WTC11 (cell line): ENCODE measurements at regions not wholly inside any gene's neighbourhood (a gene's known extent, or its start where the extent isn't known, plus 50 kb on each side); places are given as distances from the start of the nearest gene placed in this dataset.

Experiments
- ATAC-seq: fragments of 200-7000 bp; cut with Tn5 transposase; 2 replicates; pipeline ENCODE4 v1.10.0; 2021; ENCODE audit warnings: mild to moderate bottlenecking, moderate library complexity
- CTCF ChIA-PET: fragments of 300-600 bp; sonication (Branson Sonifier 250); formaldehyde crosslinking; loops from one replicate; lab custom pipeline; 2021; ENCODE audit warnings: antibody characterized with exemption; lab: Charles Lee
- POLR2A ChIA-PET: fragments of 350-600 bp; sonication (Branson Sonifier 250); formaldehyde crosslinking; loops from one replicate; lab custom pipeline; 2021; ENCODE audit warnings: antibody characterized with exemption; lab: Charles Lee
- DNase-seq: peaks from one replicate; pipeline ENCODE4 v3.0.0; 2021; ENCODE audit warnings: low spot score
- H3K27ac Mint-ChIP-seq: 2 replicates; pipeline ENCODE4 v1.8.0; 2021; ENCODE audit warnings: mixed read lengths
- H3K27me3 Mint-ChIP-seq: 2 replicates; pipeline ENCODE4 v1.8.0; 2021; ENCODE audit warnings: low read depth, mild to moderate bottlenecking, moderate library complexity, mixed read lengths
- H3K36me3 Mint-ChIP-seq: 2 replicates; pipeline ENCODE4 v1.8.0; 2021; ENCODE audit warnings: mixed read lengths
- H3K4me1 Mint-ChIP-seq: 2 replicates; pipeline ENCODE4 v1.8.0; 2022; ENCODE audit warnings: mixed read lengths
- H3K4me3 Mint-ChIP-seq: 2 replicates; pipeline ENCODE4 v1.8.0; 2021; ENCODE audit warnings: mild to moderate bottlenecking, moderate library complexity, mixed read lengths
- H3K9me3 Mint-ChIP-seq: 2 replicates; pipeline ENCODE4 v1.8.0; 2021; ENCODE audit warnings: mixed read lengths
- ARID4B ChIP-seq: sonication (generic); formaldehyde crosslinking; IDR thresholded peaks from 2 replicates; pipeline ENCODE4 v1.8.0; 2023; ENCODE audit warnings: missing genetic modification reagents, mild to moderate bottlenecking, borderline replicate concordance
- CDX4 ChIP-seq: fragments of 250-450 bp; sonication (Bioruptor Pico); IDR thresholded peaks from 2 replicates; pipeline ENCODE4 v1.9.0; 2021; ENCODE audit warnings: moderate library complexity, mild to moderate bottlenecking, inconsistent platforms, borderline replicate concordance
- CREB1 ChIP-seq: sonication (generic); formaldehyde crosslinking; IDR thresholded peaks from 2 replicates; pipeline ENCODE4 v1.8.0; 2023; ENCODE audit warnings: mild to moderate bottlenecking, missing genetic modification reagents
- CREM ChIP-seq: sonication (generic); formaldehyde crosslinking; IDR thresholded peaks from 2 replicates; pipeline ENCODE4 v1.8.1; 2022; ENCODE audit warnings: mild to moderate bottlenecking, missing genetic modification reagents, moderate library complexity
- E2F1 ChIP-seq: sonication (generic); formaldehyde crosslinking; IDR thresholded peaks from 2 replicates; pipeline ENCODE4 v1.8.0; 2022; ENCODE audit warnings: mild to moderate bottlenecking, missing genetic modification reagents
- HMGA2 ChIP-seq: fragments of 250-450 bp; sonication (Bioruptor Pico); IDR thresholded peaks from 2 replicates; pipeline ENCODE4 v1.4.0; 2021; ENCODE audit warnings: mild to moderate bottlenecking, moderate library complexity
- IRF1 ChIP-seq: sonication (generic); formaldehyde crosslinking; IDR thresholded peaks from 2 replicates; pipeline ENCODE4 v1.8.0; 2023; ENCODE audit warnings: missing genetic modification reagents
- IRF2 ChIP-seq: sonication (generic); formaldehyde crosslinking; IDR thresholded peaks from 2 replicates; pipeline ENCODE4 v1.8.0; 2022; ENCODE audit warnings: low read depth, missing genetic modification reagents, borderline replicate concordance
- JAZF1 ChIP-seq: fragments of 250-450 bp; sonication (Bioruptor Pico); IDR thresholded peaks from 2 replicates; pipeline ENCODE4 v1.9.0; 2021; ENCODE audit warnings: moderate library complexity, mild to moderate bottlenecking, inconsistent platforms
- MAX ChIP-seq: sonication (generic); formaldehyde crosslinking; IDR thresholded peaks from 2 replicates; pipeline ENCODE4 v1.8.0; 2022; ENCODE audit warnings: mild to moderate bottlenecking, missing genetic modification reagents
- MLX ChIP-seq: sonication (generic); formaldehyde crosslinking; IDR thresholded peaks from 2 replicates; pipeline ENCODE4 v1.8.1; 2023; ENCODE audit warnings: mild to moderate bottlenecking, missing genetic modification reagents, moderate library complexity
- MYBL2 ChIP-seq: sonication (generic); formaldehyde crosslinking; IDR thresholded peaks from 2 replicates; pipeline ENCODE4 v1.8.1; 2023; ENCODE audit warnings: mild to moderate bottlenecking, moderate library complexity, missing genetic modification reagents
- NFYB ChIP-seq: sonication (generic); formaldehyde crosslinking; conservative IDR thresholded peaks from 2 replicates; pipeline ENCODE4 v1.8.0; 2022; ENCODE audit warnings: low read depth, missing genetic modification reagents
- NR3C1 ChIP-seq: sonication (generic); formaldehyde crosslinking; conservative IDR thresholded peaks from 2 replicates; pipeline ENCODE4 v1.8.1; 2023; ENCODE audit warnings: low read depth, mild to moderate bottlenecking, missing genetic modification reagents
- TEAD4 ChIP-seq: sonication (generic); formaldehyde crosslinking; IDR thresholded peaks from 2 replicates; pipeline ENCODE4 v1.8.0; 2022; ENCODE audit warnings: mild to moderate bottlenecking, missing genetic modification reagents
- ZBTB43 ChIP-seq: sonication (generic); formaldehyde crosslinking; IDR thresholded peaks from 2 replicates; pipeline ENCODE4 v1.8.1; 2023; ENCODE audit warnings: mild to moderate bottlenecking, missing genetic modification reagents
- ZNF219 ChIP-seq: sonication (generic); formaldehyde crosslinking; IDR thresholded peaks from 2 replicates; pipeline ENCODE4 v1.8.0; 2023; ENCODE audit warnings: missing genetic modification reagents, mild to moderate bottlenecking, borderline replicate concordance
- ZNF317 ChIP-seq: sonication (generic); formaldehyde crosslinking; IDR thresholded peaks from 2 replicates; pipeline ENCODE4 v1.8.1; 2023; ENCODE audit warnings: low read depth, mild to moderate bottlenecking, moderate library complexity, missing genetic modification reagents, borderline replicate concordance
- ZNF425 ChIP-seq: fragments of 250-450 bp; sonication (Bioruptor Pico); conservative IDR thresholded peaks from 2 replicates; pipeline ENCODE4 v1.9.0; 2021; ENCODE audit warnings: mild to moderate bottlenecking
- ZSCAN18 ChIP-seq: fragments of 250-450 bp; sonication (Bioruptor Pico); IDR thresholded peaks from 2 replicates; pipeline ENCODE4 v2.1.2; 2022; ENCODE audit warnings: mild to moderate bottlenecking, moderate library complexity

- ChIA-PET CTCF (no interaction called here), POLR2A (no interaction called here)
Observed at GRCh38 chr12:76197283-76197682, 112.8 kb upstream of the NAP1L1 start.

GRCh38 chr12:76195920-76196319 is 111.4 kb upstream of the NAP1L1 start:
- Mint-ChIP-seq H3K4me1 (no peaks in the 10 kb centered on the region), H3K9me3 (peaks cover 45% of the 10 kb centered on the region), H3K4me3 (no peak overlapping the region), H3K36me3 (peaks cover 23% of the 10 kb centered on the region), H3K27ac (no peak overlapping the region)
- ATAC-seq, result no peak
- CTCF ChIA-PET, result no interaction called here
- POLR2A ChIA-PET, result no interaction called here
- no peak for TF ChIP-seq NR3C1 (CRISPR knock-in tag)
- TF ChIP-seq, all 79 proteins: peak for 0
- DNase-seq, result no peak
- H3K27me3 Mint-ChIP-seq, result no peaks in the 10 kb centered on the region; the same call in 1 of the 2 replicates

More at GRCh38 chr12:76197283-76197682, 112.8 kb upstream of the NAP1L1 start:
- Mint-ChIP-seq H3K27ac (no peak overlapping the region), H3K4me3 (no peak overlapping the region), H3K9me3 (peaks cover 58% of the 10 kb centered on the region), H3K4me1 (no peaks in the 10 kb centered on the region), H3K36me3 (peaks cover 31% of the 10 kb centered on the region), H3K27me3 (no peaks in the 10 kb centered on the region; the same call in 1 of the 2 replicates)
- DNase-seq, result no peak
- no peak for ATAC-seq
- no peak for TF ChIP-seq ZNF425 (CRISPR knock-in tag)
- no peak for TF ChIP-seq ZNF219 (CRISPR knock-in tag)
- no peak for TF ChIP-seq HMGA2 (CRISPR knock-in tag)
- no peak for TF ChIP-seq IRF2 (CRISPR knock-in tag)
- TF ChIP-seq TEAD4, result no peak
- no peak for TF ChIP-seq JAZF1
- no peak for TF ChIP-seq MYBL2 (CRISPR knock-in tag)
- no peak for TF ChIP-seq MAX (CRISPR knock-in tag)
- TF ChIP-seq IRF1 (CRISPR knock-in tag), result no peak
- TF ChIP-seq ZSCAN18 (CRISPR knock-in tag), result no peak
- no peak for TF ChIP-seq CREB1
- TF ChIP-seq CREM (CRISPR knock-in tag), result no peak

- H3K4me1 Mint-ChIP-seq, result no peaks in the 10 kb centered on the region
- ATAC-seq (no peak), DNase-seq (no peak)
- POLR2A ChIA-PET, result no interaction called here
- no peak overlapping the region for H3K27ac Mint-ChIP-seq
- no peak overlapping the region for H3K4me3 Mint-ChIP-seq
- peaks cover 21% of the 10 kb centered on the region for H3K36me3 Mint-ChIP-seq
- no peaks in the 10 kb centered on the region; the same call in 1 of the 2 replicates for H3K27me3 Mint-ChIP-seq
- H3K9me3 Mint-ChIP-seq, result peaks cover 37% of the 10 kb centered on the region
- CTCF ChIA-PET, result no interaction called here
- no peak for TF ChIP-seq ZNF317 (CRISPR knock-in tag)
- TF ChIP-seq E2F1 (CRISPR knock-in tag), result no peak
- TF ChIP-seq NFYB (CRISPR knock-in tag), result no peak
- no peak for TF ChIP-seq CDX4 (CRISPR knock-in tag)
- no peak for TF ChIP-seq MLX
- TF ChIP-seq ARID4B (CRISPR knock-in tag), result no peak
- no peak for TF ChIP-seq ZBTB43
Observed at GRCh38 chr12:76194724-76195123, 110.2 kb upstream of the NAP1L1 start.
